Activated CD4-positive, alpha-beta T cell treated with anti-CD3 and anti-CD28 coated beads, Interleukin-2, amount 50 U/mL, for 4 hours (primary cell): ENCODE measurements at regions not wholly inside any gene's neighbourhood (a gene's known extent, or its start where the extent isn't known, plus 50 kb on each side); places are given as distances from the start of the nearest gene placed in this dataset.

Source experiments
- DNase-seq, 2 experiments: peaks; one replicate each; pipeline ENCODE4 v3.0.0-alpha.2; 2020

- DNase-seq: no peak
Observed at GRCh38 chr1:172810480-172811175, 151.7 kb downstream of the FASLG start.

GRCh38 chr1:172811694-172812093 is 152.8 kb downstream of the FASLG start:
- DNase-seq: no peak

GRCh38 chr1:172812118-172812517 is 153.2 kb downstream of the FASLG start:
- DNase-seq: no peak

- DNase-seq: no peak
Observed at GRCh38 chr1:172813330-172813729, 154.4 kb downstream of the FASLG start.

GRCh38 chr1:172814428-172814827 is 155.5 kb downstream of the FASLG start:
- no peak for DNase-seq

GRCh38 chr1:172815740-172816139 is 156.8 kb downstream of the FASLG start:
- no peak for DNase-seq

GRCh38 chr1:172818841-172819527 is 160.1 kb downstream of the FASLG start:
- DNase-seq: peak; percentile 21 to 23

GRCh38 chr1:172820475-172821158 is 161.7 kb downstream of the FASLG start:
- no peak for DNase-seq

- DNase-seq: no peak
Observed at GRCh38 chr1:172821609-172822274, 162.8 kb downstream of the FASLG start.

GRCh38 chr1:172822886-172823285 is 164.0 kb downstream of the FASLG start:
- DNase-seq: no peak

- no peak for DNase-seq
Observed at GRCh38 chr1:172823534-172823933, 164.6 kb downstream of the FASLG start.

GRCh38 chr1:172824209-172824608 is 165.3 kb downstream of the FASLG start:
- DNase-seq: no peak

GRCh38 chr1:172826096-172826741 is 167.3 kb downstream of the FASLG start:
- DNase-seq: no peak

- DNase-seq: no peak
Observed at GRCh38 chr1:172827301-172827700, 168.4 kb downstream of the FASLG start.

GRCh38 chr1:172827841-172828240 is 168.9 kb downstream of the FASLG start:
- DNase-seq: no peak

- no peak for DNase-seq
Observed at GRCh38 chr1:172832006-172832725, 173.3 kb downstream of the FASLG start.

- no peak for DNase-seq
Observed at GRCh38 chr1:172833954-172834353, 175.1 kb downstream of the FASLG start.

GRCh38 chr1:172834609-172835008 is 175.7 kb downstream of the FASLG start:
- no peak for DNase-seq

- no peak for DNase-seq
Observed at GRCh38 chr1:172835834-172836233, 176.9 kb downstream of the FASLG start.

- no peak for DNase-seq
Observed at GRCh38 chr1:172837816-172838679, 179.1 kb downstream of the FASLG start.

- DNase-seq: no peak
Observed at GRCh38 chr1:172838680-172839313, 179.9 kb downstream of the FASLG start.
